GM12875 (cell line): ENCODE measurements at regions not wholly inside any gene's neighbourhood (a gene's known extent, or its start where the extent isn't known, plus 50 kb on each side); places are given as distances from the start of the nearest gene placed in this dataset.

Experiments
- H3K4me3 ChIP-seq: one replicate; pipeline ENCODE4 v1.5.1; 2011; ENCODE audit warnings: low read depth, low read length, control low read depth
- CTCF ChIP-seq: IDR thresholded peaks from 2 replicates; pipeline ENCODE4 v1.5.1; 2011; ENCODE audit warnings: low read depth, mild to moderate bottlenecking, control low read depth, inconsistent platforms, low read length, moderate library complexity, borderline replicate concordance; ENCODE audit not compliant: insufficient read depth

GRCh38 chr9:87112656-87113055 is 165.3 kb upstream of the GAS1 start:
- TF ChIP-seq CTCF: no peak
- H3K4me3 ChIP-seq: no peak overlapping the region

GRCh38 chr9:87113874-87114273 is 166.6 kb upstream of the GAS1 start:
- no peak for TF ChIP-seq CTCF
- no peak overlapping the region for H3K4me3 ChIP-seq

GRCh38 chr9:87115785-87116184 is 168.5 kb upstream of the GAS1 start:
- no peak for TF ChIP-seq CTCF
- no peak overlapping the region for H3K4me3 ChIP-seq

- TF ChIP-seq CTCF: no peak
- H3K4me3 ChIP-seq: no peak overlapping the region
These were observed 169.2 kb upstream of the GAS1 start for GRCh38 chr9:87116492-87116891.

- no peak for TF ChIP-seq CTCF
- H3K4me3 ChIP-seq: no peak overlapping the region
These were observed 171.3 kb upstream of the GAS1 start for GRCh38 chr9:87118594-87118993.

GRCh38 chr9:87119328-87119881 is 172.1 kb upstream of the GAS1 start:
- H3K4me3 ChIP-seq: no peak overlapping the region
- TF ChIP-seq CTCF: no peak

GRCh38 chr9:87120610-87121009 is 173.3 kb upstream of the GAS1 start:
- H3K4me3 ChIP-seq: no peak overlapping the region
- TF ChIP-seq CTCF: no peak
